Esophagus squamous epithelium (tissue), 5 donors: ENCODE measurements at regions not wholly inside any gene's neighbourhood (a gene's known extent, or its start where the extent isn't known, plus 50 kb on each side); places are given as distances from the start of the nearest gene placed in this dataset.

ENCODE experiments used
- DNase-seq: peaks from one replicate; lab custom pipeline; 2025; lab: John Stamatoyannopoulos, UW
- H3K27ac ChIP-seq, 4 donors: fragments of 200-600 bp; sonication (generic); one replicate each; pipeline ENCODE4 v1.5.1; 2016 to 2019; ENCODE audit warnings: mild to moderate bottlenecking in 1 of 4
- H3K27me3 ChIP-seq, 4 donors: fragments of 200-600 bp; sonication (generic); 1 replicate in 3 of 4; 2 replicates in 1 of 4; pipeline versions ENCODE4 v1.5.1 to v1.6.0; 2017 to 2021; ENCODE audit warnings: antibody characterized with exemption in 1 of 4
- H3K36me3 ChIP-seq, 3 donors: fragments of 200-600 bp; sonication (generic); one replicate each; pipeline ENCODE4 v1.5.1; 2016 to 2019
- H3K4me1 ChIP-seq, 3 donors: fragments of 200-600 bp; sonication (generic); one replicate each; pipeline ENCODE4 v1.5.1; 2017 to 2019
- H3K4me3 ChIP-seq, 4 donors: fragments of 200-600 bp; sonication (generic); 1 replicate in 3 of 4; 2 replicates in 1 of 4; pipeline ENCODE4 v1.5.1; 2016 to 2019; ENCODE audit warnings: mild to moderate bottlenecking in 2 of 4, moderate library complexity in 1 of 4
- H3K9me3 ChIP-seq, 3 donors: fragments of 200-600 bp; sonication (generic); one replicate each; pipeline ENCODE4 v1.5.1; 2016 to 2019
- POLR2A ChIP-seq, 4 donors: fragments of 450-650 bp; IDR thresholded peaks; one replicate each; pipeline ENCODE4 v1.6.1; 2017; ENCODE audit warnings: antibody characterized with exemption in 4 of 4, mild to moderate bottlenecking in 4 of 4, moderate library complexity in 3 of 4
- WGBS, 2 donors: methylation state at CpG; one replicate each; pipeline ENCODE4 v1.1.5; 2018; 5-methylcytosine and 5-hydroxymethylcytosine counted together
- intact Hi-C: fragments of 100-400 bp; cut with DNase I; formaldehyde crosslinking; loops from one replicate; pipeline ENCODE4 v1.15.0; 2022
- TF ChIP-seq, protein P1 (sequence below), 6 experiments: fragments of 450-650 bp in 4 of 6; fragments of 200-600 bp in 2 of 6; sonication (generic) in 2 of 6; IDR thresholded peaks; one replicate each; pipeline ENCODE4 v1.5.1; 2016 to 2019; ENCODE audit warnings: antibody characterized with exemption in 6 of 6, mild to moderate bottlenecking in 4 of 6, moderate library complexity in 4 of 6
- donor health status: DM: yes; HTN: yes; CAD: no.

DNA sequence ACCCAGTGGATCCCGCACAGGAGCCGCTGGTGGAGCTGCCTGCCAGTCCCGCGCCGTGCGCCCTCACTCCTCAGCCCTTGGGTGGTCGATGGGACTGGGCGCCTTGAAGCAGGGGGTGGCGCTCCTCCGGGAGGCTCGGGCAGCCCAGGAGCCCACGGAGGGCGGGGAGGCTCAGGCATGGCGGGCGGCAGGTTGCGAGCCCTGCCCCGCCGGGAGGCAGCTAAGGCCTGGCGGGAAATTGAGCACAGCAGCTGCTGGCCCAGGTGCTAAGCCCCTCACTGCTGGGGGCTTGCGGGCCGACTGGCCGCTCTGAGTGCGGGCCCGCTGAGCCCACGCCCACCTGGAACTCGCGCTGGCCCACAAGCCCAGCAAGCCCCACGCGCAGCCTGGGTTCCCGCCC, 127.1 kb upstream of the TMEM164 start:
- H3K27ac ChIP-seq, result no peak overlapping the region
- no CpG with 5 or more reads among the region's 30 CpGs for WGBS, 2 donors
- no peak for DNase-seq
- H3K9me3 ChIP-seq, result no peaks in the 10 kb centered on the region
- intact Hi-C loops, result no loop called here
- H3K4me3 ChIP-seq, result no peak overlapping the region
- no peaks in the 10 kb centered on the region for H3K27me3 ChIP-seq
- TF ChIP-seq, protein P1, sequence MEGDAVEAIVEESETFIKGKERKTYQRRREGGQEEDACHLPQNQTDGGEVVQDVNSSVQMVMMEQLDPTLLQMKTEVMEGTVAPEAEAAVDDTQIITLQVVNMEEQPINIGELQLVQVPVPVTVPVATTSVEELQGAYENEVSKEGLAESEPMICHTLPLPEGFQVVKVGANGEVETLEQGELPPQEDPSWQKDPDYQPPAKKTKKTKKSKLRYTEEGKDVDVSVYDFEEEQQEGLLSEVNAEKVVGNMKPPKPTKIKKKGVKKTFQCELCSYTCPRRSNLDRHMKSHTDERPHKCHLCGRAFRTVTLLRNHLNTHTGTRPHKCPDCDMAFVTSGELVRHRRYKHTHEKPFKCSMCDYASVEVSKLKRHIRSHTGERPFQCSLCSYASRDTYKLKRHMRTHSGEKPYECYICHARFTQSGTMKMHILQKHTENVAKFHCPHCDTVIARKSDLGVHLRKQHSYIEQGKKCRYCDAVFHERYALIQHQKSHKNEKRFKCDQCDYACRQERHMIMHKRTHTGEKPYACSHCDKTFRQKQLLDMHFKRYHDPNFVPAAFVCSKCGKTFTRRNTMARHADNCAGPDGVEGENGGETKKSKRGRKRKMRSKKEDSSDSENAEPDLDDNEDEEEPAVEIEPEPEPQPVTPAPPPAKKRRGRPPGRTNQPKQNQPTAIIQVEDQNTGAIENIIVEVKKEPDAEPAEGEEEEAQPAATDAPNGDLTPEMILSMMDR (IDR thresholded peaks at IDR 0.05), result no peak
- no peak for TF ChIP-seq POLR2A (IDR thresholded peaks at IDR 0.05)
- peaks cover 0 to 5% (median 0%) of the 10 kb centered on the region in 3 donors for H3K4me1 ChIP-seq
- no peaks in the 10 kb centered on the region for H3K36me3 ChIP-seq

DNA sequence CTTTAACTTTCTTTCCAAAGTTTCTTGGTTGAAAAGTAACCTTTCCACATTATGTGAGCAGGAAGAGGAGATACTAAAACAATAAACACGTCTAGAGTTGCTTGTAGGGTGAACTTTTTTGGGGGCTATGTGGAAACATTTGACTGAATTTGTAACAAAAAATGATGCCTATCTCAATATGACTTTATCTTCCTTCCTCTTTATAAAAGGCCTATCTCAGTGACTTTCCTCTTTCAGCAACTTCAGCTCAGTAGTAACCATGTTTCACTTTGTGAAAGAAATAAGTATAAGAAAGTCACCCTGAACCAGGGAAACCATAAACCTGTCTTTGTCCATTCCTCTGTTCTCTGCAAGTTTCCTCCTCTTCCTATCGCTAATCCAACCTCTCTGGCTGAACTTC, 124.7 kb upstream of the TMEM164 start:
- H3K4me1 ChIP-seq, result peaks cover 0 to 5% (median 0%) of the 10 kb centered on the region in 3 donors
- H3K4me3 ChIP-seq, result no peak overlapping the region
- no peaks in the 10 kb centered on the region for H3K27me3 ChIP-seq
- no peak overlapping the region for H3K27ac ChIP-seq
- TF ChIP-seq, protein P1 (IDR thresholded peaks at IDR 0.05), result no peak
- no peak for TF ChIP-seq POLR2A (IDR thresholded peaks at IDR 0.05)
- no peak for DNase-seq
- no peaks in the 10 kb centered on the region for H3K36me3 ChIP-seq
- no peaks in the 10 kb centered on the region for H3K9me3 ChIP-seq
- WGBS, 2 donors, result 47 to 67% methylated on average over 2 of the region's 2 CpGs
- intact Hi-C loops, result no loop called here

- no peak for DNase-seq
- 62 to 64% methylated on average over 2 of the region's 2 CpGs for WGBS, 2 donors
These were observed 122.9 kb upstream of the TMEM164 start for GRCh38 chrX:109879991-109880390.

DNA sequence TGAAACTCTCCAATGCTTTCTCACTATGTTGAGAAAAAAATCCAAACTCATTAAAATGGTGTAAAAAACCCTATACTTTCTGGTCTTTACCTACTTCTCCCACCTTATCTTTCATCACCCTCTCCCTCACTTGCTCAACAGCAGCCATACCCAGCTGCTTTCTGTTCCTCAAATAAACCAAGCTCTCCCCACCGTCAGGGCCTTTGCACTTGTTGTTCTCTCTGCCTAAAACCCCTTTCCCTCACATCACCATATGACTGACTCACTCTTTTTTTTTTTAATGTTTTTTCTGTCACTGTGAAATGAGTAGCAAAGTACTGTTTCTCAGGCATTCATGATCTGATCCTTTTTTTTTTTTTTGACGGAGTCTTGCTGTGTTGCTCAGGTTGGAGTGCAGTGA, 122.3 kb upstream of the TMEM164 start:
- no peak for TF ChIP-seq POLR2A (IDR thresholded peaks at IDR 0.05)
- TF ChIP-seq, protein P1 (IDR thresholded peaks at IDR 0.05), result no peak
- intact Hi-C loops, result no loop called here
- Histone ChIP-seq H3K4me1 (no peaks in the 10 kb centered on the region), H3K9me3 (no peaks in the 10 kb centered on the region), H3K4me3 (no peak overlapping the region), H3K36me3 (no peaks in the 10 kb centered on the region), H3K27ac (no peak overlapping the region), H3K27me3 (no peaks in the 10 kb centered on the region)
- DNase-seq, result no peak
- 48 to 57% methylated on average over 2 of the region's 2 CpGs for WGBS, 2 donors

More at GRCh38 chrX:109879991-109880390, 122.9 kb upstream of the TMEM164 start:
- no peaks in the 10 kb centered on the region for H3K9me3 ChIP-seq
- intact Hi-C loops, result no loop called here
- no peak overlapping the region for H3K27ac ChIP-seq
- no peaks in the 10 kb centered on the region for H3K36me3 ChIP-seq
- no peaks in the 10 kb centered on the region for H3K27me3 ChIP-seq
- no peaks in the 10 kb centered on the region for H3K4me1 ChIP-seq
- no peak overlapping the region for H3K4me3 ChIP-seq
- no peak for TF ChIP-seq POLR2A (IDR thresholded peaks at IDR 0.05)
- TF ChIP-seq, protein P1 (IDR thresholded peaks at IDR 0.05), result no peak

- WGBS, 2 donors, result 30 to 44% methylated on average over 4 of the region's 4 CpGs
- H3K27ac ChIP-seq, result no peak overlapping the region
- intact Hi-C loops, result no loop called here
- H3K4me3 ChIP-seq, result no peak overlapping the region
- DNase-seq, result no peak
- no peaks in the 10 kb centered on the region for H3K4me1 ChIP-seq
- TF ChIP-seq, protein P1 (IDR thresholded peaks at IDR 0.05), result peak in 5 of 6 experiments; percentile 46 to 67 (median 62)
- no peak for TF ChIP-seq POLR2A (IDR thresholded peaks at IDR 0.05)
- H3K36me3 ChIP-seq, result no peaks in the 10 kb centered on the region
- H3K27me3 ChIP-seq, result peaks cover 0 to 3% (median 0%) of the 10 kb centered on the region in 4 donors
- H3K9me3 ChIP-seq, result no peaks in the 10 kb centered on the region
These were observed 116.7 kb upstream of the TMEM164 start for GRCh38 chrX:109886122-109886761.
